GM11168 (cell line): ENCODE measurements at regions not wholly inside any gene's neighbourhood (a gene's known extent, or its start where the extent isn't known, plus 50 kb on each side); places are given as distances from the start of the nearest gene placed in this dataset.

ENCODE experiments used
- in situ Hi-C: fragments of 300-500 bp; cut with MboI; formaldehyde crosslinking; loops from one replicate; pipeline ENCODE4 v1.12.0; 2022; ENCODE audit warnings: low sequenced_read_pairs; ENCODE audit not compliant: unreplicated experiment

- in situ Hi-C loops = no loop called here
Observed at GRCh38 chr9:84123648-84124406, 143.2 kb downstream of the RMI1 start.

- in situ Hi-C loops = no loop called here
Observed at GRCh38 chr9:84125046-84125445, 144.4 kb downstream of the RMI1 start.

- in situ Hi-C loops = no loop called here
Observed at GRCh38 chr9:84129529-84129928, 148.9 kb downstream of the RMI1 start.

- in situ Hi-C loops = no loop called here
Observed at GRCh38 chr9:84136119-84136868, 155.7 kb downstream of the RMI1 start.

- in situ Hi-C loops = no loop called here
Observed at GRCh38 chr9:84137968-84138367, 157.4 kb downstream of the RMI1 start.

GRCh38 chr9:84138541-84138940 is 157.9 kb downstream of the RMI1 start:
- in situ Hi-C loops = no loop called here

- in situ Hi-C loops = no loop called here
Observed at GRCh38 chr9:84139296-84140070, 158.9 kb downstream of the RMI1 start.

- in situ Hi-C loops = no loop called here
Observed at GRCh38 chr9:84140535-84141101, 160.0 kb downstream of the RMI1 start.

- in situ Hi-C loops = no loop called here
Observed at GRCh38 chr9:84141741-84142370, 161.3 kb downstream of the RMI1 start.

GRCh38 chr9:84145031-84145430 is 164.4 kb downstream of the RMI1 start:
- in situ Hi-C loops = no loop called here

- in situ Hi-C loops = no loop called here
Observed at GRCh38 chr9:84145780-84146179, 165.2 kb downstream of the RMI1 start.

- in situ Hi-C loops = no loop called here
Observed at GRCh38 chr9:84146893-84147710, 166.5 kb downstream of the RMI1 start.

GRCh38 chr9:84151236-84151635 is 170.6 kb downstream of the RMI1 start:
- in situ Hi-C loops = no loop called here

GRCh38 chr9:84151640-84152039 is 171.0 kb downstream of the RMI1 start:
- in situ Hi-C loops = no loop called here

- in situ Hi-C loops = no loop called here
Observed at GRCh38 chr9:84152204-84152603, 171.6 kb downstream of the RMI1 start.

GRCh38 chr9:84153885-84154284 is 173.3 kb downstream of the RMI1 start:
- in situ Hi-C loops = no loop called here

- in situ Hi-C loops = no loop called here
Observed at GRCh38 chr9:84154320-84154719, 173.7 kb downstream of the RMI1 start.

GRCh38 chr9:84163052-84163650 is 177.4 kb downstream of the SLC28A3 start:
- in situ Hi-C loops = no loop called here

GRCh38 chr9:84166891-84167290 is 173.7 kb downstream of the SLC28A3 start:
- in situ Hi-C loops = no loop called here
